ENCODE measurements at regions not wholly inside any gene's neighbourhood (a gene's known extent, or its start where the extent isn't known, plus 50 kb on each side); places are given as distances from the start of the nearest gene placed in this dataset.

DNA sequence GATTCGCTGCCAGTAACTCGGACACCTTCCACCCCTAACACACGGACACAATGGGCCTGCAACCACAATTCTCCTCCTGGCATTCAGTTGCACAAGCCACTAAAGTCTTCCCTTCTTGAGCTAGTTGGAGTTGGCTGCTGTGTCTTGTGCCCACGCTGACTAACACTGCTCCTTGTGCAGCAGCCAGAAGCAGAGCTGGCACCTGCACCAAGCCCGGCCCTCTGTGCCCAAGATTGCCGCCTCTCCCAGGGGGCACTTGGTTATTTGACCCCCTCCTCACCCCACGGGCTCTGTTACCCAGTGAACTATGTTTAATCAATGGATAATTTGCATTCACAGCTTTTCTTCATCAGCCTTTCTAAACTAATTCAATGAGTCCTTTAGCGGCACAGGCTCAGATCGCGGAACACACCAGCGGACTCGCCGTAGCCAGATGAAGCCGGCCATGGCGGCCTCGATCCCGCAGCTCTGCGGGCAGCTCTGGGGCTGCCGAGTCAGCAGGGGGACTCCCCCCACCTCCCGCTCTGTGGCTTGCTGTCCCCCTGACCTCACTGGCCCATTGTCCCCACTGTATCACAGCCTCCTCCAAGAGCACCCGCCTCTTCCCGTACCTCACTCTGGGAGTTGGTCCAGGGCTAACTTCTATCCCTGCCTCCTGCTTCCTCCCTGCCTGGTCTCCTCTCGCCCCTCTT is 94.8 kb upstream of the AFDN start:
- TF ChIP-seq, protein P1, sequence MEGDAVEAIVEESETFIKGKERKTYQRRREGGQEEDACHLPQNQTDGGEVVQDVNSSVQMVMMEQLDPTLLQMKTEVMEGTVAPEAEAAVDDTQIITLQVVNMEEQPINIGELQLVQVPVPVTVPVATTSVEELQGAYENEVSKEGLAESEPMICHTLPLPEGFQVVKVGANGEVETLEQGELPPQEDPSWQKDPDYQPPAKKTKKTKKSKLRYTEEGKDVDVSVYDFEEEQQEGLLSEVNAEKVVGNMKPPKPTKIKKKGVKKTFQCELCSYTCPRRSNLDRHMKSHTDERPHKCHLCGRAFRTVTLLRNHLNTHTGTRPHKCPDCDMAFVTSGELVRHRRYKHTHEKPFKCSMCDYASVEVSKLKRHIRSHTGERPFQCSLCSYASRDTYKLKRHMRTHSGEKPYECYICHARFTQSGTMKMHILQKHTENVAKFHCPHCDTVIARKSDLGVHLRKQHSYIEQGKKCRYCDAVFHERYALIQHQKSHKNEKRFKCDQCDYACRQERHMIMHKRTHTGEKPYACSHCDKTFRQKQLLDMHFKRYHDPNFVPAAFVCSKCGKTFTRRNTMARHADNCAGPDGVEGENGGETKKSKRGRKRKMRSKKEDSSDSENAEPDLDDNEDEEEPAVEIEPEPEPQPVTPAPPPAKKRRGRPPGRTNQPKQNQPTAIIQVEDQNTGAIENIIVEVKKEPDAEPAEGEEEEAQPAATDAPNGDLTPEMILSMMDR (conservative IDR thresholded peaks at IDR 0.05) = no peak
- no peak for TF ChIP-seq ZFX (IDR thresholded peaks at IDR 0.05)
- no peak overlapping the region for H3K27ac ChIP-seq

DNA sequence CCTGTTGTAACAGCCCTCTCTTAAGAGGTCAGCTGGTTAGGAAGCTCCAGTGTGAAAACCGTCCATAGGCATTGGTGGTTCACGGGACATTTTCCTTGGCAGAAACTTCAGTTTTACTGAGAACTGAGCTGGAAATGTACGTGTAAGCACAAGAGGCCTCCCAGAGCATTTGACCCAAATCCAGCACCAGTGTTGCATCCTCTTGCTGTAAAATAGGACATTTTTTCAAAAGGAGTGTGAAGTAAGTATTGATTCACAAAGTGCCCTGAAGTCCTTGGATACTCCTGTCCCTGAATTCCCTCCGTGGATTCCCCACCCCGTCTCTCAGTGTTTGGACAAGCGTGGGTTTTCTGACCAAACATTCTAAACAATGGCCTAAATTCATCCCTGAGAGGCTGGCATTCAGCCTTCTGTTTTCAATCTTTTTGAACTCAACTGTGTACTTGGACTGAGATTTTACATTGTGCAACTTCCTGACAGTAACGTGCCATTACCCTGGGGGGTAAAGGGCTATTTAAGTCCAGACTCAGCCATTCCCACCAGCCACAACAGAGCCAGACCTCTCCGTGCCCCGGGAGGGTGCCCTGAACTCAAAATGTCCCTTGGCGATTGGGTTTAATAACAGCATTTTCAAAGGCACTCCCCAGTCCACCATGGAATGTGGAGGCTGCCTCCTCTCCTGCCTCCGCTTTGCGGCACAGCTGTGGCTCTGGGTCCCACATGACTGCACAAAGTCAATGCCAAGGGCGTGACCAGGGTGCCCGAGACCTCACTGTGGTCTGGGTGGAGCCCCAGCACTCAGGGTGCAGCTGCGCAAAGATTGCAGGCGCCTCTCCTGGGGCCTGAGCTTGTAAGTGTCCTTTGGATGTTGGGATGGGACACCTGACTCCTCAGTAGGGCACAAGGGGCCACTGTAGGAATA is 92.7 kb upstream of the AFDN start:
- no peak for TF ChIP-seq ZFX (IDR thresholded peaks at IDR 0.05)
- TF ChIP-seq, protein P1 (conservative IDR thresholded peaks at IDR 0.05) = no peak
- H3K27ac ChIP-seq = no peak overlapping the region

DNA sequence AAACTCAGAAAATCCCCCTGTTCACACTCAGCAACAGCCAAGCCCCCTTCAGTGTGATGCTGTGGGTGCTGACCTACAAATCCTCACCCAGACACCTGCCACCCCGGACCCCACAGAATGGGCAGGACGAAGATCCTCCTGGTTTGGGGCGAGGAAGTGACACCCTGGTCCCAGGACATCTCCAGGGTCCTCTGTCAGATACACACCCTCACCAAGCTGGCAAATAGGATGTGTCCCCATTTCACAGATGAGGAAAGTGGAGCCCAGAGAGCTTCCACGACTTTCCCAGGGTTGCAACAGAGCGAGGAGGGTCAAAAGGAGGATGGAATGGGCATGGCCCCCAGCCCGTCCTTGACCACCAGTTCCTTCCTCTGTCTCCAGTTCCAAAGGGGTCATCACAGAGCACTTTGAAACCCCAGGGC is 92.0 kb upstream of the AFDN start:
- no peak overlapping the region for H3K27ac ChIP-seq
- TF ChIP-seq, protein P1 (conservative IDR thresholded peaks at IDR 0.05) = no peak
- no peak for TF ChIP-seq ZFX (IDR thresholded peaks at IDR 0.05)

DNA sequence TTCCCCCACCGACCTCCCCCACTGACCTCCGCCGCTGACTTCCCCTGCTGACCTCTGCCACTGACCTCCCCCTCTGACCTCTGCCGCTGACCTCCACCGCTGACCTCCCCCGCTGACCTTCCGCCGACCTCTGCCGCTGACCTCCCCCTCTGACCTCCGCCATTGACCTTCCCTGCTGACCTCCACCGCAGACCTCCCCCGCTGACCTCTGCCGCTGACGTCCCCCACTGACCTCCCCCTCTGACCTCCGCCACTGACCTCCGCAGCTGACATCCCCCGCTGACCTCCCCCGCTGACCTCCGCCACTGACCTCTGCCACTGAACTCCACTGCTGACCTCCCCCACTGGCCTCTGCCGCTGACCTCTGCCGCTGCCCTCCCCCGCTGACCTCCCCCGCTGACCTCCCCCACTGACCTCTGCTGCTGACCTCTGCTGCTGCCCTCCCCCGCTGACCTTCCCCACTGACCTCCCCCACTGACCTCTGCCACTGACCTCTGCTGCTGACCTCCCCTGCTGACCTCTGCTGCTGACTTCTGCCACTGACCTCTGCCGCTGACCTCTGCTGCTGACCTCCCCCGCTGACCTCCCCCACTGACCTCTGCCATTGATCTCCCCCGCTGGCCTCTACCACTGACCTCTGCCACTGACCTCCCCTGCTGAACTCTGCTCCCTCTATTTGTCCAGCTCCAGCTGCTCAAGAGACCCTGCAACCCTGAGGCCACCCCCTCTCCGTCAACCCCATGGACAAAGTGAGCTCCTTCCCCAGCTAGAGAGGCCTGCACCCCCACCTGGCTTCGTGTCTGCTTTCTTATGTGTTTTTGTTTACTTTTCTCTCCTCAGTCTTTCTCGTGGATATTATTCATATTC is 91.4 kb upstream of the AFDN start:
- H3K27ac ChIP-seq = no peak overlapping the region
- no peak for TF ChIP-seq ZFX (IDR thresholded peaks at IDR 0.05)
- TF ChIP-seq, protein P1 (conservative IDR thresholded peaks at IDR 0.05) = no peak

DNA sequence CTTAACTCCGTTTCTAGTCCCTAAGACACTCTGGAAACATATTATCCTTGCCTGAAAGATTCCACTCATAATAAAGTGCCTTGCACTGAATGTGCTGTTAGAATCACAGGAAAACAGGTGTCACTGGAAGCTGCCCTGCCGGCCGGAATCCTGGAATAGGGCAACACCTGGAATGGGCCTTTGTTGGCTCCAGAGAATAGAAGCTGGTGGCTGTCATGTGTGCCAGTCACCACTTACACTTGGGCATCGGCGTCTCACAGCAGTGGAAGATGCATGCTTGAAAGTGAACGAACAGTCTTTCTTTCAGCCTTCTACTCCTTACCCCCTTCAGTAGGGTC is 90.8 kb upstream of the AFDN start:
- TF ChIP-seq, protein P1 (conservative IDR thresholded peaks at IDR 0.05) = no peak
- H3K27ac ChIP-seq = no peak overlapping the region

DNA sequence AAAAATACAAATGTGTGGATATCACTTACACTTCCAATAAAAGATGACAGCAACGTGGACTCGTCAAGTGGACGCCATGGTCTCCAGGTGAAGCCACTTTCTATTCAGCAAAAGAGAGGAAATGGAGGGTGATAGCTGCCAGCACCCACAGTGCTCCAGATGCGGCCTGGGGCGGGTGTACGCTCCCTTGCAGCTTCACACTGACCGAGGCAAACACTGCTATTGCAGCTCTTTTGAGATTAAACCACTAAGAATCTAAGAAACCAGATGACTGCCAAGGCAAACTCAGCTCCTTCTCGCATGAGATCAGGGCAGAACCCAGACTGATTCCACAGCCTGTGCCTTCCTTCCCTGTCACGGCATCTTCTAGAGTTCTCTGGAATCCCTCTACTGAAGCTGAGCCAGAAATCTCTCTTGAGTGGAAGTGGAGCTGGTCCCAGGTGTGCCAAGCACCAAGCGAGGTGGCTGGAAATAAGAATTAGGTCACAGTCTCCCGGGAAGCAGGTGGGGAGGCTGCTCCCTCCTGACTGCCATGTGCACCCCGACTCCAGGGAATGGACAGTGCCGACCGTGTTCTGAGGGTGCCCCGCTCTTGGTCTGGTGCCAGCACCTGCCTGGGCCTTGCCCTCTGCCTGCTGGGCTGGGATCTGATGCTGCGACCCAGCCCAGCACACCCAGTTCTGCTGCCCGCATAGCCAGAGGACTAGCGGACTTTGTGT is 90.1 kb upstream of the AFDN start:
- no peak for TF ChIP-seq ZFX (IDR thresholded peaks at IDR 0.05)
- TF ChIP-seq, protein P1 (conservative IDR thresholded peaks at IDR 0.05) = no peak
- H3K27ac ChIP-seq = no peak overlapping the region
